Ovary (tissue), 7 donors: ENCODE measurements at regions not wholly inside any gene's neighbourhood (a gene's known extent, or its start where the extent isn't known, plus 50 kb on each side); places are given as distances from the start of the nearest gene placed in this dataset.

Source experiments
- DNase-seq, 5 donors: peaks; one replicate each; pipeline ENCODE4 v3.0.0-alpha.2; 2019 to 2020
- H3K27ac ChIP-seq, 2 donors: fragments of 200-600 bp; one replicate each; pipeline versions ENCODE4 v1.5.1 to v1.8.0; 2019 to 2022
- H3K27me3 ChIP-seq: fragments of 200-600 bp; one replicate; pipeline ENCODE4 v1.8.0; 2022
- H3K36me3 ChIP-seq: fragments of 200-600 bp; sonication (generic); one replicate; pipeline ENCODE4 v1.5.1; 2019
- H3K4me1 ChIP-seq: one replicate; pipeline ENCODE4 v1.8.1; 2013; ENCODE audit warnings: mild to moderate bottlenecking, moderate library complexity; ENCODE audit not compliant: insufficient read depth
- H3K4me3 ChIP-seq: fragments of 200-600 bp; sonication (generic); one replicate; pipeline ENCODE4 v1.5.1; 2017
- H3K9me3 ChIP-seq, 2 donors: fragments of 200-600 bp in 1 of 2; sonication (generic) in 1 of 2; one replicate each; pipeline versions ENCODE4 v1.5.1 to v1.8.1; 2013 to 2019; ENCODE audit warnings: mild to moderate bottlenecking in 1 of 2, moderate library complexity in 1 of 2
- EP300 ChIP-seq: sonication (generic); formaldehyde crosslinking; IDR thresholded peaks from one replicate; pipeline ENCODE4 v1.6.1; 2017; ENCODE audit warnings: antibody characterized with exemption
- POLR2A ChIP-seq: fragments of 450-650 bp; IDR thresholded peaks from one replicate; pipeline ENCODE4 v1.6.1; 2017; ENCODE audit warnings: antibody characterized with exemption, mild to moderate bottlenecking, moderate library complexity
- WGBS, 3 donors: extraction: QIAGEN DNeasy Blood & Tissue Kit in 1 of 3; methylation state at CpG; one replicate each; pipeline versions ENCODE4 v1.1.5 to v1.1.7; 2013 to 2017; 5-methylcytosine and 5-hydroxymethylcytosine counted together
- intact Hi-C, 4 donors: fragments of 100-400 bp; cut with DNase I; formaldehyde crosslinking; loops; one replicate each; pipeline versions ENCODE4 v1.11.0 to v1.15.1; 2022 to 2023
- TF ChIP-seq, protein P1 (sequence below), 3 donors: fragments of 450-650 bp in 2 of 3; fragments of 200-600 bp in 1 of 3; IDR thresholded peaks; one replicate each; pipeline versions ENCODE4 v1.5.1 to v1.8.0; 2016 to 2022; ENCODE audit warnings: antibody characterized with exemption in 3 of 3, mild to moderate bottlenecking in 1 of 3
- donor health status: DM: no; HTN: no; CAD: no; lungs with moderate emphysema.
- donor health status: DM: no; HTN: no; CAD: no.
- donor health status: Bipolar disorder and iron deficiency.
- donor health status: DM: no; HTN: no; CAD: no.
- donor health status: DM: yes; HTN: yes; CAD: no.

DNA sequence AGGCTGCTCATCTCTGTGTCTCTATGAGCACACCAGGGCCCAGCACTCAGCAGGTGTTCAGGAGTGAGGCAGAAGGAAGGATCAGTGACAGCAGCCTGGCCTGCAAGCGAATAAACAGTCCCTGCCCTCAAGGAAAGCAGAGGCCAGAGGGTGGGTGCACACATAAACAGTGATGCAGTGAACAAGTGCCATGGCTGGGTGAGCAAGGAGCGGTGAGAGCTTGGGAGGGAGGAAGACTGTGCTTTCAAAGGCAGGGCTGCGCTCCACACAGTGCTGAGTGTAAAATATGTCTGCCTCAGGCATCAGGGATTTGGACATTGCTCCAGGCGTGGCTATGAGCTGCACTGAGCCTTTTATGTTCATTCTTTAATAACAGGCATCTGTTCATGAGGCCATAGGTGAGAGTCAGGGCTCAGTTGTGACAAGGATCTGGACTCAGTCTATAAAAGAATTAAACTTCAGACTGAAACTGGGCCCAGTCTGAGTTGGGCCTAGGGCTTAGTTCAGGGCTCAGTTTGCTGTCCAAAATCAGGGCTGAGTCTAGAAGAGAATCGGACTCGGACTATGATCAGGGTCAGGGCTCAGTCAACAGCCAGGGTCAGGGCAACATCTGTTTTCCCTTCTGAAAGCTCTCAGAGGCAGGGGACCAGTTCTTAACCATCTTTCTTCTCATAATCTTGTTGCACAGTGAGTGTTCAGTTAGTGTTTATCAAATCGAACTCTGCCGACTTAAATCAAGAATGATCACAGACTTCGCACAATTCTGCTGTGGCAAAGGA, 213.7 kb downstream of the FOXD2 start:
- Histone ChIP-seq H3K36me3 (no peaks in the 10 kb centered on the region), H3K27ac (no peak overlapping the region), H3K27me3 (no peaks in the 10 kb centered on the region), H3K4me1 (no peaks in the 10 kb centered on the region), H3K4me3 (no peak overlapping the region), H3K9me3 (no peaks in the 10 kb centered on the region)
- 66 to 75% (median 72%) methylated on average over 9 of the region's 9 CpGs for WGBS, 3 donors
- TF ChIP-seq EP300 (no peak), POLR2A (no peak)
- TF ChIP-seq, protein P1, sequence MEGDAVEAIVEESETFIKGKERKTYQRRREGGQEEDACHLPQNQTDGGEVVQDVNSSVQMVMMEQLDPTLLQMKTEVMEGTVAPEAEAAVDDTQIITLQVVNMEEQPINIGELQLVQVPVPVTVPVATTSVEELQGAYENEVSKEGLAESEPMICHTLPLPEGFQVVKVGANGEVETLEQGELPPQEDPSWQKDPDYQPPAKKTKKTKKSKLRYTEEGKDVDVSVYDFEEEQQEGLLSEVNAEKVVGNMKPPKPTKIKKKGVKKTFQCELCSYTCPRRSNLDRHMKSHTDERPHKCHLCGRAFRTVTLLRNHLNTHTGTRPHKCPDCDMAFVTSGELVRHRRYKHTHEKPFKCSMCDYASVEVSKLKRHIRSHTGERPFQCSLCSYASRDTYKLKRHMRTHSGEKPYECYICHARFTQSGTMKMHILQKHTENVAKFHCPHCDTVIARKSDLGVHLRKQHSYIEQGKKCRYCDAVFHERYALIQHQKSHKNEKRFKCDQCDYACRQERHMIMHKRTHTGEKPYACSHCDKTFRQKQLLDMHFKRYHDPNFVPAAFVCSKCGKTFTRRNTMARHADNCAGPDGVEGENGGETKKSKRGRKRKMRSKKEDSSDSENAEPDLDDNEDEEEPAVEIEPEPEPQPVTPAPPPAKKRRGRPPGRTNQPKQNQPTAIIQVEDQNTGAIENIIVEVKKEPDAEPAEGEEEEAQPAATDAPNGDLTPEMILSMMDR (IDR thresholded peaks at IDR 0.05): no peak
- intact Hi-C loops: no loop called here
- no peak for DNase-seq

DNA sequence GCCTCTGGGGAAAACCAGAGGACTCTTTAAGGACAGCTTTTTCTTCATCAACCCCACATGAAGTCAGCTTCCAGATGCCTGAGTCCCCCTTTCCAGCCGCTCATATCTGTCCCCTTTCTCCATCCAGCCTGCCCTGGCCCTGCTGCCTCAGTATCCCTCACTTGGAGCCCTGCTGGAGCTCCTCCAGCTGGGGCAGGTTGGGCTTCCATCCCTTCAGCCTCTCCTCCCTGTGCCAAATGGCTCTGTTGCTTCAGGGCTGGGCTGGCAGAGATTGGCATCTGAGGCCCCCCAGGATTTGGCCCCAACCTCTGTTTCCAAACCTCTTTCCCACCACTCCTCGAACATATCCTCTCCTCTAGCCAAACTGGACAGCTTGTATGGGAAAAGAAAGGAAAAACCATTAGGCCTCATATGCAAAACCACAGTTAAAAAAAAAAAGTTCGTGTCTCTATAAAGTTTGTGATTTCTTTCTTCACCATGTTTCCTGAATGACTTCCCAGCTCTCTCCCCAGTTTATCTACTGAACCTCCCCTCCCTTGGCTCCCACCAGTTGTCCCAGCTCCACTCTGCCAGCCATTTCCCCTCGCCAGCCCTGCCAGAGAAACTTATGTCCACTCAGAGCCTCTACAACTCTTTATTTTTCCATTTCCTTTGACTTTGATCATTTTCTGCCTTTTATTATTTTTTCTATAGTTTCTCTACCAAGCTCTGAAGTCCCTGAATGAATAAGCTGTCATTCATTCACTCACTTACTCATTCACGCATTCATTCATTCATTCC, 217.9 kb downstream of the FOXD2 start:
- Histone ChIP-seq H3K4me3 (no peak overlapping the region), H3K27me3 (no peaks in the 10 kb centered on the region), H3K4me1 (no peaks in the 10 kb centered on the region), H3K9me3 (no peaks in the 10 kb centered on the region), H3K36me3 (no peaks in the 10 kb centered on the region), H3K27ac (no peak overlapping the region)
- WGBS, 3 donors: 65 to 76% (median 70%) methylated on average over 5 of the region's 5 CpGs
- TF ChIP-seq POLR2A: no peak
- TF ChIP-seq, protein P1 (IDR thresholded peaks at IDR 0.05): no peak
- TF ChIP-seq EP300: no peak
- DNase-seq: no peak
- intact Hi-C loops: no loop called here

DNA sequence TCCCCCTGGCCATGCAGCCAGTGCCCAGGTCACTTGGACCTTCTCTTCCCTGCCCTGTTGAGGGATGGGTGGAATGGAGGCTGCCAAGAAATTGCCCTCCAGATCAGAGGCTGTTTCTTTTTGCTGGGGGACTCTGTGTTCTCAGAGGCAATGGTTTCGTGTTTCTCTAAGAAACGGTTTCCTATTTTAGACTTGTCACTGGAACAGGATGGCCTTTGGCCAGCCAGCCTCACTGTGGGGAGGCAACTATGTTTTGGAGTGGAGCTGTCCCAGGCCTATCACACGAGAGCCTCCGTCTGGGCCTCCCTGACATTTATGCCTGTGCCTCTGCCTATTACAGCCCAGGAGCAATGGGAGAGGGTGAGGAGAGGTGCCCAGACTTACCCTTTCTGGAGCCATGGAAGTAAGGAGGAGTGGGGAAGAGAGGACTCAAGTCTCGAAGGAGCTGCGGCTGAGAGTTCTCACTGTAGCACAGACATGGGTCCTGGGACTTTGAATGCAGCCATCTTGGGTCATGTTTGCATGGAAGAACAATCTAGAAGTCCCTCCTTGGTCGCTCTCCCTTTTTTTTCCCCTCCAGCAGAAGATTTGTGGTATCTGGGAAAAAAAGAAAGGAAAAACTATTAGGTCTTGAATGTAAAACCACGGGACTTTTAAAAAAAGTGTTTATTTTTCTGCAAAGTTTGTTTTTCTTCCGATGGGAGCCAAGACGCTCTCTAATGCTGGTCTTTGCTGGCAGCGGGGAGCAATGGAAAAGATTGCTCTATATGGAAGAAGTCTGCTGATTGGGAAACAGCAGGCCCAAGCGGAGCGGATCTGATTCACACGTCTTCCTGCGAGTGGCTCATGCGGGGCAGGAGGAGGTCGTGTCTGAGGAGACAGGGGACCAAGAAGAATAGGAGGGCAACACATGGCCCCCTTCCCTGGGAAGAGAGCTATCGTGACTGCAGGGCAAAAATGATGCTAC, 219.2 kb downstream of the FOXD2 start:
- Histone ChIP-seq H3K36me3 (no peaks in the 10 kb centered on the region), H3K9me3 (no peaks in the 10 kb centered on the region), H3K27ac (no peak overlapping the region), H3K4me1 (no peaks in the 10 kb centered on the region), H3K4me3 (no peak overlapping the region), H3K27me3 (no peaks in the 10 kb centered on the region)
- WGBS, 3 donors: 49 to 63% (median 53%) methylated on average over 18 of the region's 18 CpGs
- intact Hi-C loops: no loop called here
- TF ChIP-seq POLR2A (no peak), EP300 (no peak)
- TF ChIP-seq, protein P1 (IDR thresholded peaks at IDR 0.05): no peak
- DNase-seq: no peak
